GM23338 (cell line): ENCODE measurements at regions not wholly inside any gene's neighbourhood (a gene's known extent, or its start where the extent isn't known, plus 50 kb on each side); places are given as distances from the start of the nearest gene placed in this dataset.
"Not testable (repeated sequence)": the region's sequence is repeated elsewhere in the genome, so short reads cannot be mapped to it uniquely, and the experiment has no call there.

Experiments
- CTCF ChIP-seq, 2 experiments: fragments of 200-600 bp in 1 of 2; sonication (generic) in 1 of 2; conservative IDR thresholded peaks; 2 replicates each; pipeline versions ENCODE4 v1.5.1 to v1.6.1; 2016 to 2017; ENCODE audit warnings: antibody characterized with exemption in 2 of 2, low read depth in 2 of 2, mild to moderate bottlenecking in 2 of 2, moderate library complexity in 1 of 2
- ETS1 ChIP-seq: IDR thresholded peaks from 2 replicates; pipeline ENCODE4 v1.6.1; 2016; ENCODE audit warnings: antibody characterized with exemption
- EZH2 ChIP-seq: fragments of 200-600 bp; sonication (generic); IDR thresholded peaks from one replicate; pipeline ENCODE4 v1.8.0; 2017; ENCODE audit warnings: antibody characterized with exemption, mild to moderate bottlenecking, low read depth; ENCODE audit not compliant: unreplicated experiment
- EZH2phosphoT487 ChIP-seq: fragments of 200-600 bp; sonication (generic); IDR thresholded peaks from one replicate; pipeline ENCODE4 v1.8.1; 2018; ENCODE audit warnings: antibody characterized with exemption; ENCODE audit not compliant: unreplicated experiment
- POLR2AphosphoS5 ChIP-seq: IDR thresholded peaks from 2 replicates; pipeline ENCODE4 v1.6.1; 2016; ENCODE audit warnings: antibody characterized with exemption, low read depth
- REST ChIP-seq: IDR thresholded peaks from one replicate; pipeline ENCODE4 v1.6.1; 2018; ENCODE audit warnings: antibody characterized with exemption; ENCODE audit not compliant: unreplicated experiment
- STAT1 ChIP-seq: IDR thresholded peaks from one replicate; pipeline ENCODE4 v1.6.1; 2016; ENCODE audit warnings: antibody characterized with exemption; ENCODE audit not compliant: unreplicated experiment
- ZNF462 ChIP-seq: fragments of 250-450 bp; sonication (Bioruptor Pico); IDR thresholded peaks from 2 replicates; pipeline ENCODE4 v1.5.0; 2020; ENCODE audit warnings: mild to moderate bottlenecking, moderate library complexity

GRCh38 chr2:89862164-89862563 is 1170.7 kb downstream of the RPIA start:
- TF ChIP-seq CTCF (conservative IDR thresholded peaks at IDR 0.05; ENCODE audit: low read depth in 2 of 2); POLR2AphosphoS5; EZH2; STAT1; ETS1; REST; EZH2phosphoT487; ZNF462 (CRISPR knock-in tag): not testable (repeated sequence)
